SIG-M5 treated with dmso at 0.1 percent for 504 hours (cell line): ENCODE measurements at regions not wholly inside any gene's neighbourhood (a gene's known extent, or its start where the extent isn't known, plus 50 kb on each side); places are given as distances from the start of the nearest gene placed in this dataset.

Experiments
- DNase-seq: peaks from one replicate; lab custom pipeline; 2025; ENCODE audit not compliant: unreplicated experiment; lab: John Stamatoyannopoulos, UW

GRCh38 chr12:53803194-53803593 is 51.4 kb upstream of the CISTR start:
- no peak for DNase-seq

GRCh38 chr12:53803703-53804102 is 51.9 kb upstream of the CISTR start:
- no peak for DNase-seq

GRCh38 chr12:53804429-53804828 is 52.6 kb upstream of the CISTR start:
- DNase-seq, result peak; percentile 86

- no peak for DNase-seq
These were observed 53.3 kb upstream of the CISTR start for GRCh38 chr12:53805067-53805466.

- no peak for DNase-seq
These were observed 54.0 kb upstream of the CISTR start for GRCh38 chr12:53805791-53806190.

- DNase-seq, result no peak
These were observed 54.9 kb upstream of the CISTR start for GRCh38 chr12:53806721-53807120.

- no peak for DNase-seq
These were observed 55.6 kb upstream of the CISTR start for GRCh38 chr12:53807322-53807860.

- no peak for DNase-seq
These were observed 56.4 kb upstream of the CISTR start for GRCh38 chr12:53808023-53808705.

- no peak for DNase-seq
These were observed 57.2 kb upstream of the CISTR start for GRCh38 chr12:53809005-53809404.

- DNase-seq, result no peak
These were observed 59.2 kb upstream of the CISTR start for GRCh38 chr12:53810950-53811349.

GRCh38 chr12:53811606-53812005 is 59.8 kb upstream of the CISTR start:
- no peak for DNase-seq

- no peak for DNase-seq
These were observed 64.7 kb upstream of the CISTR start for GRCh38 chr12:53816360-53817020.

- DNase-seq, result no peak
These were observed 65.2 kb upstream of the CISTR start for GRCh38 chr12:53817021-53817389.

GRCh38 chr12:53820514-53821306 is 68.9 kb upstream of the CISTR start:
- no peak for DNase-seq

- no peak for DNase-seq
These were observed 72.4 kb upstream of the CISTR start for GRCh38 chr12:53824001-53824712.

GRCh38 chr12:53825246-53826081 is 73.7 kb upstream of the CISTR start:
- peak; percentile 74 for DNase-seq

GRCh38 chr12:53827306-53827705 is 75.5 kb upstream of the CISTR start:
- no peak for DNase-seq

GRCh38 chr12:53828598-53828997 is 76.8 kb upstream of the CISTR start:
- no peak for DNase-seq

GRCh38 chr12:53829130-53829819 is 77.5 kb upstream of the CISTR start:
- DNase-seq, result no peak

- DNase-seq, result no peak
These were observed 78.9 kb upstream of the CISTR start for GRCh38 chr12:53830631-53831030.
